ENCODE measurements at regions not wholly inside any gene's neighbourhood (a gene's known extent, or its start where the extent isn't known, plus 50 kb on each side); places are given as distances from the start of the nearest gene placed in this dataset.

- TF ChIP-seq POLR2A (IDR thresholded peaks at IDR 0.05) (no peak), CTCF (IDR thresholded peaks at IDR 0.05) (no peak)
Observed at GRCh38 chr7:131046246-131046645, 281.4 kb upstream of the MKLN1 start.
